ENCODE measurements at regions not wholly inside any gene's neighbourhood (a gene's known extent, or its start where the extent isn't known, plus 50 kb on each side); places are given as distances from the start of the nearest gene placed in this dataset.
"Not testable (repeated sequence)": the region's sequence is repeated elsewhere in the genome, so short reads cannot be mapped to it uniquely, and the experiment has no call there.

DNA sequence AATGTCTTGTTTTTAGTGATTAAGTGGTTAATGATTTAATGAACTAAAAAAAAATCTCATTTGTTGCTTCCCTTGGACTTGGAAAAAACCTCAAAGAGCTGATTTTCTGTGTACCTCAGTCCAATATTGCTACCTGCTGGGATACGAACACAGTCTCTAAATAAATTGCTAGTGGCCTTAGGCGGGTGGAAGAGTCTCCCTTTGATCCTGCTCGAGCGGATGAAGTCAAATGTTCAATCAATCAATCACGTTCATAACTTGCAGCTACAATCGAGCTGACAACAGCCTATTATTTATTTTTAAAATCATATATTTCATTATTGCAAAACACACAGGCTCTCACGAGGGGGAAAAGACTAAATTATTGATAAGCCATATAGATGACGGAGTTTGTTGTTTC lies 57.3 kb upstream of the HABP2 start:
- TF ChIP-seq, protein P1, sequence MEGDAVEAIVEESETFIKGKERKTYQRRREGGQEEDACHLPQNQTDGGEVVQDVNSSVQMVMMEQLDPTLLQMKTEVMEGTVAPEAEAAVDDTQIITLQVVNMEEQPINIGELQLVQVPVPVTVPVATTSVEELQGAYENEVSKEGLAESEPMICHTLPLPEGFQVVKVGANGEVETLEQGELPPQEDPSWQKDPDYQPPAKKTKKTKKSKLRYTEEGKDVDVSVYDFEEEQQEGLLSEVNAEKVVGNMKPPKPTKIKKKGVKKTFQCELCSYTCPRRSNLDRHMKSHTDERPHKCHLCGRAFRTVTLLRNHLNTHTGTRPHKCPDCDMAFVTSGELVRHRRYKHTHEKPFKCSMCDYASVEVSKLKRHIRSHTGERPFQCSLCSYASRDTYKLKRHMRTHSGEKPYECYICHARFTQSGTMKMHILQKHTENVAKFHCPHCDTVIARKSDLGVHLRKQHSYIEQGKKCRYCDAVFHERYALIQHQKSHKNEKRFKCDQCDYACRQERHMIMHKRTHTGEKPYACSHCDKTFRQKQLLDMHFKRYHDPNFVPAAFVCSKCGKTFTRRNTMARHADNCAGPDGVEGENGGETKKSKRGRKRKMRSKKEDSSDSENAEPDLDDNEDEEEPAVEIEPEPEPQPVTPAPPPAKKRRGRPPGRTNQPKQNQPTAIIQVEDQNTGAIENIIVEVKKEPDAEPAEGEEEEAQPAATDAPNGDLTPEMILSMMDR (conservative IDR thresholded peaks at IDR 0.05), result no peak
- TF ChIP-seq ZFX (IDR thresholded peaks at IDR 0.05), result no peak
- H3K27ac ChIP-seq, result no peak overlapping the region

DNA sequence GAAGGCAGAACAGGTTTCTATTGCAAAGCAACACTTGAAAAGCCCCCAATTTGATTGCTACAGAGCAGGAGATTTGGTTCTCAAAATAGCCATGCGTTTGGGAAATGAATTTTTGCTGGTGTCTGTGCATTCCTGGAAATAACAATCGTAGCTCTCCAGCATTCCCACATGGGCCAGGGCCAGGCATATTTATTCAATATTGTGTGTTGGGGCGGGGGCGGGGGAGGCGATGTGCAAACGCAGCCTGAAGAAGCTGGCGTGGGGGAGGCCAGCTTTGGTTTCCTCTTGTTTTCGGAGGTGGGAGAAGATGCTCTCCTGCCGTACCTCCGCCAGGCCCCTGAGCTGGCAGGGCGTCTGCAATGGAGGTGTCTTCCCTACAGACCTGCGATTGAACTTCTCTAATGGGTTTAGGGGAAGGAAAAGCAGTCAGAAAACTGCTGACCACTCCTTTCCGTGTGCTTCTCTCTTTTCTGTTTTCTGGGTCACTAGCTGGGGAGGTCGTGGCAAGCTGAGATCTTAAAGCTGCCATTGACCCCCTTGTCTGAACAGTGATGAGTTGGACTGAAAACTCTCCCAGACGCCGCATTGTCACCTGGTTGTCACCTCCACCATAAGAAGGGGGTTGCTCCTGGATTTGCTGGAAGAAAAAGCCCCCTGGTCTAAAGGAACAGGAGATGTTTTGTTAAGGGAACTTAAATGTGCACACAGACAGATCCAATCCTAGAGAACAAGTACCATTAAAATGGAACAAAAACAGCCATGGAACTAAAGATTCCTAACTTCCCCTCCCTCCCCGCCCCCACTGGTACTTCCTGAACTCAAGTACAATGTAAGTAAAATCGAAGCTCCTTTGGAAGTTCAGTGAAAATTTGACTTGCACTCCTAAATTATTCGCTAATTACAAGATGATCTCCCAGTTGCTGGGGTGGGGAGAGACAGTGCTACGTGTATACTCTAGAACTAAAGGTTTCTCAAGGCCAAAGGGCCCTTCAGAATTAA lies 56.4 kb upstream of the HABP2 start:
- TF ChIP-seq, protein P1 (conservative IDR thresholded peaks at IDR 0.05), result no peak
- TF ChIP-seq ZFX (IDR thresholded peaks at IDR 0.05), result no peak
- H3K27ac ChIP-seq, result no peak overlapping the region

DNA sequence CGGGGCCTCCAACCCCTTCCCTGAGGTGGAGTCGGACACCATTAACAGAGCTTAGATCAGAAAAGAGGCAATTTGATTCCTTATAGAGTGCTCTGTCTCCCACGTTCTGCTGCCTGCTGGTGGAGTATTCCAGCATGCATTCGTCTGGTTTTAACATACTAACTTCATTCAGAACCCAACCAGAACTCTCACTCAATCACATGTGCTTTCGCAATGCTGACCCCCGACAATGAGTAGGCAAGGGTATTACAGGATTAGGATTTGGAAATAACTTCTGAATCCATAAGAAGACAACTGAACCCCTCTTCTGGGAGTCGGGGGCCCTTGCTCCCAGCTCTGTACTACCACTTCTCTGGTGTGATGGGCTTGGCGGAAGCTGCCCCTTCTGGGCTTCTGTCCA lies 55.7 kb upstream of the HABP2 start:
- TF ChIP-seq ZFX (IDR thresholded peaks at IDR 0.05), result no peak
- TF ChIP-seq, protein P1 (conservative IDR thresholded peaks at IDR 0.05), result no peak
- no peak overlapping the region for H3K27ac ChIP-seq

DNA sequence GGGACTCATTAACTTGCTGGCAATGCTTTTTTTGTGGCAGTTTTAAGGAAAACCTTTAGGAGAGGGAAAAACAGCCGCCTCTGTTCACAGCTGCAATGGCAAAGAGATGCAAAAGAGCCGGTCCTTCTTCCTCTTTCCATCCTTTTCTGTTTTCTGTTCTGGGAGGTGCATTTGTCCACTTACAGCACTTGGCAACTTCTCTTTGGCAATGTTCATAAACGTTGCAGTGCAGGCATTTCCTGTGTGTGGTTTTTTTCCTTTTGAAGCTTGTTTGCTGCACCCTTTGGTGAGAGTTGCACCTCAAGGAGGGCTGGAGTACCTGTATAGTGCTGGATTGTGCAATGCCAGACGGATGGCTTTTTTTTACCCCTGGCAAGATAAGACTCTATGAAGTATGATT lies 53.9 kb upstream of the HABP2 start:
- no peak overlapping the region for H3K27ac ChIP-seq
- no peak for TF ChIP-seq ZFX (IDR thresholded peaks at IDR 0.05)
- TF ChIP-seq, protein P1 (conservative IDR thresholded peaks at IDR 0.05), result no peak

DNA sequence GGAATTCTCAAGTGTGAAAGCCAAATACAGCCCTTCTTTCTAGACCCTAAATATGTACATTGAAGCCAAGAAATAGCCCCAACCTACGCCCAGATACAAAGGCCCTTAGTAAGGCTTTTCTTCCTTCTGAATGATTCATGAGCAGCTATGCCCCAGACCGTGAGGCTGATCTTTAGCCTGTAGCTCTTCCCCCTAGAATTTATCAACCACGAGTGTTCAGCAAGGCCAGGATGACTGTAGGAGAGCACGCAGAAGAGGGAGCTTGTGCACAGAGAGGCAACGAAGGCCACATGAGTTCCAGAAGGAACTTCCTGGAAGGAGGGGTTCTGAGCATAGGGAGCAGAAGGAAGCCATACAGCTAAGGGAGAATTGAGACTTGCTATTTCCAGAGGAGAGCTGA lies 53.0 kb upstream of the HABP2 start:
- no peak overlapping the region for H3K27ac ChIP-seq
- TF ChIP-seq, protein P1 (conservative IDR thresholded peaks at IDR 0.05), result no peak
- no peak for TF ChIP-seq ZFX (IDR thresholded peaks at IDR 0.05)

DNA sequence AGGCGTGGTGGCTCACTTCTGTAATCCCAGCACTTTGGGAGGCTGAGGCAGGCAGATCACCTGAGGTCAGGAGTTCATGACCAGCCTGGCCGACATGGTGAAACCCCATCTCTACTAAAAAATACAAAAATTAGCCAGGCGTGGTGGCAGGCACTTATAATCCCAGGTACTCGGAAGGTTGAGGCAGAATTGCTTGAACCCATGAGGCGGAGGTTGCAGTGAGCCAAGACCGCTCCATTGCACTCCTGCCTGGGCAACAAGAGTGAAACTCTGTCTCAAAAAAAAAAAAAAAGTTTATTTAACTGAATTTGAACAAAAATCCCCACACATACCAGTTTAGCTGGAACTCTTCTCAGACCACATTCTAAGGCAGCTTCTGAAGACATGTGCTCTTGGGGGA lies 51.8 kb upstream of the HABP2 start:
- H3K27ac ChIP-seq, result not testable (repeated sequence)

Measured in C4-2B (cell line).